UCSD-AML1 (cell line): ENCODE measurements at regions not wholly inside any gene's neighbourhood (a gene's known extent, or its start where the extent isn't known, plus 50 kb on each side); places are given as distances from the start of the nearest gene placed in this dataset.
"Not testable (repeated sequence)": the region's sequence is repeated elsewhere in the genome, so short reads cannot be mapped to it uniquely, and the experiment has no call there.

Experiments
- DNase-seq: peaks from one replicate; lab custom pipeline; 2025; ENCODE audit not compliant: unreplicated experiment; lab: John Stamatoyannopoulos, UW

- no peak for DNase-seq
These were observed 667.1 kb upstream of the NR2F2 start for GRCh38 chr15:95663156-95664100.

DNA sequence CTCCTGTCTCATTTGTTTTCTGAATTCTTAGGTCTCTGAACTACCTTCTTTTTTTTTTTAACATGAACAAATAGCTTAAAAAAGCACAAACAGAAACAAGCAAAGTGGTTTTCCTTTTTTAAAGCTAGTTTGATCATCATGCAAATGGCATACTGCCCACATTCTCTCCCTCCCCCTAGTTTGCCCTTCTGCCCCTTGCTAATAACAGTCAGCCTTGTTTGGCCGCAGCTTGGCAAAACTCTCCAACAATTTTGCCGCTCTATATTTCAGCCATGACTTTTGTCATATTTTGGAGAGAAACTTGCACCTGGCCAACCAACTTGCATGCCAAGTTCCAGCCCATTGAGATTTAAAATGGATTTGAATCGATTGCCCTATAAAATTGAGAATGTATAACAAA is 666.0 kb upstream of the NR2F2 start:
- no peak for DNase-seq

- DNase-seq: no peak
These were observed 661.2 kb upstream of the NR2F2 start for GRCh38 chr15:95669146-95669922.

- no peak for DNase-seq
These were observed 656.5 kb upstream of the NR2F2 start for GRCh38 chr15:95674031-95674430.

DNA sequence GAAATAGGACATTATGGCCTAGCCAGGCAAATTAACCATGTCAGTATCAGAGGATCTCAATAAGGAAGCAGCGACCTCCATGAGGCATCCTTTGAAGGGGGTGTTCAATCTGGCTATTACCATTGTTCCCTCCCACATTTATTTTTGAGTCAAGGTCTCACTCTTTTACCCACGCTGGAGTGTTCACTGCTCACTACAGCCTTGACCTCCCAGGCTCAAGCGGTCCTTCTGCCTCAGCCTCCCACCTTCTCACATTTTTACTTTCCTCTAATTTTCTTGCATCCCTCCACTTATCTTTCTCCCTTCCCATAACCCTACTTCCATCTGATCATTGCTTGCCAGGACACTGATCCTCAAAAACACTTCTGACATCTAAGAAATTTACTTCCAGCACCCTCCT is 654.0 kb upstream of the NR2F2 start:
- no peak for DNase-seq

GRCh38 chr15:95679847-95680582 is 650.5 kb upstream of the NR2F2 start:
- no peak for DNase-seq

- DNase-seq: no peak
These were observed 649.8 kb upstream of the NR2F2 start for GRCh38 chr15:95680728-95681127.

GRCh38 chr15:95681836-95682544 is 648.5 kb upstream of the NR2F2 start:
- DNase-seq: no peak

DNA sequence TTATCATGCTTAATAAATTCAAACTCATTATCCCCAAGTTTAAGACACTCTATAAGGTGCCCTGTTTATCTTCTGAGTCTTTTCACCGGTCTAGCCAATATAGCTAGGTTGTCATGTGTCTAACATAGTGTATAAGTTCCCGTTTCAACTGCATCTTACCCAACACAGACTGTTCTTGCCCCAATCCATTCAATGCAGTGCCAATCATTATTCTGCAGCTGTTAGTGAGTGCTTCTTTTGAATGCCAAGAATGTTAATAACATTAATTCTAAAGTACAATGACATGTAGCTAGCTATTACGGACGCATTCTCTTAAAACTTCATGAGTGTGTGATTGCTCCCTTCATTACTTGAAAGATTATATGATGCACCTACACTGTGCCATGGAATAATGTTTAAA is 646.4 kb upstream of the NR2F2 start:
- no peak for DNase-seq

DNA sequence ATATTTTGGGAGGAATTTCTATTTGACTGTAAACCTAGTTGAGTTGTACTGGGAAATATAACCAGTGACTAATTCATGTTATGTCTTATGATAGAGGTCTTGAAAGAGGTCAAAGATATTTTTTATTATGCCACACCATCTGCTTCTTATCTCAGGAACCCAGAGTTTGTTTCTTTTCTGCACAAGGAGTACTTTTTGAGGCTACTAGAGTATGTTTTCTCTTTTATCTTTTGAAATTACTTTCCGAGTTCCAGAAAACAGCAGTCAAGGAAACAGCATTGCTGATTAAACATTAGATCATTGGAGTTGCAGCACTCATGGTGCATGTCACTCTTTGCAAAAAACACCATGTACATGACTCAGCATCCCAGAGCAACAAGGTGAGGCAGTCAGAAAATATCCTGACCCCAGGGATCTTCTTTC is 645.8 kb upstream of the NR2F2 start:
- DNase-seq: no peak

DNA sequence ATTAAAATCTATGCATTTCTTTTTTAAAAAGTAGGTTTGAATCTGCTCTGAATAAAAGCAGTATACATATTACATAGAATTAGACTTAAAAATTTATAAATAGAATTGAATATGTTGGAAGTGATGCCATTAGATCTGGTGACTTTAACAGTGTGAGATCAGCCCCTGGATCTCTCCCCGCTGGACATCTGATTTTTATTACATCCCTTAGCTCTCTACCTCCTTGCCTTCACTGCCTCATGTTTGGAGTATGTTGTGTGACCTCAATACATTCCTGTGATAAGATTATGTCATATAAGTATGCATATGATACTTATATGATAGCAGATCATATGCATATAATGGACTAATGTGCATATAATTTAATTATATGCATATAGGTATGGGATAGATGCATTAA is 643.4 kb upstream of the NR2F2 start:
- no peak for DNase-seq

DNA sequence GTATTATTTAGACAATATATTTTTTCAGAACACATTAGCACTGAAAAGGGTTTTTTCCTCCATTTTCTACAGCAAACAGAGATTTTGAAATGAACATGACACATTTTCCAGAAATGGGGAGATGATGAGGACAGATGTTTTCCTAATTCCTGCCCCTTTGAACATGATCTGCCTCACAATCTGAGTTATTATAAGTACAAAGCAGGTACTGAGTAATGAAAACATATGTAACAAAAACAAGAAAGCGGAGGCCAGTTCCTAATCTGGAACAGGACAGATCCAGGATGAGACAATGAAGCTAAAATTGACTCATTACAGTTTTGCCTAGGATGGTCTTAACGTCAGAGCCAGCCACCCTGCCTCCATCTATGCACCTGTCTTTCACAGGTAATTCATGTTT is 642.8 kb upstream of the NR2F2 start:
- no peak for DNase-seq

DNA sequence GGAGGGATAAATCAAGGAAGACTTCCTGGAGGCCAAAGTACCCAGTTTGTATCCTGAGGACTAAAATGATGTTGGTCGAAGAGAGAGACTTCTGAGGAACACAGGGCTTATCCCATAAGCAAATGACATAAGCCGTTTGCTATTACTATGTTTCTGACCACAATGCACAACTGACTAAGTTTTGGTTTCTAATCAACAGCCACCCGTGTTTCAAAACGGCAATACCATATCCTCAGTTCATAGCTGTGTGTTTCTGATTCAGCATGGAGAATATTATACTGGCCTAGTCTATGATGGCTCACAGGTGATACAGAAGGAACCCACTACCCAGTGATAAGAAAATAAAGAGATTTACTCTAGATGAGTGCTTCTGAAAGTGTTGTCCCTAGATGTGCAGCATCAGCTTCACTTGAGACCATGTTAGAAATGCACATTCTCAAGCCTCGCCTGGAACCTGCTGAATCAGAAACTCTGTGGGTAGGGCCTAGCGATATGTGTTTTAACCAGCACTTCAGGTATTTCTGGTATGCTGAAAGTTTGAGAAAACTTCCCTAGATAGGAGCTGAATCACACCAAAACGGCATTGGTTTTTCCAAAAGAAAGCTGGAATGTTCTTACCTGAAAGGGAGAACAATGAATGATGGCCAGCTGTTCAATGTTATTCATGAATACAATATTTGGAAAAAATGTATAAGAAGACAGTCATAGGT is 639.7 kb upstream of the NR2F2 start:
- no peak for DNase-seq

- no peak for DNase-seq
These were observed 636.6 kb upstream of the NR2F2 start for GRCh38 chr15:95693917-95694316.

GRCh38 chr15:95698230-95698629 is 632.3 kb upstream of the NR2F2 start:
- no peak for DNase-seq

DNA sequence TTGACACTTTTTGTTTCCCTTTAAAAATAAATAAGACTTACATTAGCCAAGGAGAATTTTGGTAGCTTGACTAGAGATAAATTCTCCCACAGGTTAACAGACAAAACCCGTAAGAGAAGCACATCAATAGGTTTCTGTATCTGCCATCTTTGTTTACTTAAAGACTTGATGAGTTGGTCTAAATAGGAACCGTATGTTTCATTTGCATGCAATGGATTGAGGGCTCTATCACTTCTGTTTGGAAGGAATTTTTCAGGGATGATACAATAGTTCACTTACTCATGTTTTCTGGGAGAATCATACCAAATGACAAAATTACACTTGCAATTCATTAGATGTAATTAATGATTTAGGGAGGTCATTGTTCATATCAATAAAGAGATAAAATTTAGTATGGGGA is 631.5 kb upstream of the NR2F2 start:
- no peak for DNase-seq

- DNase-seq: no peak
These were observed 630.9 kb upstream of the NR2F2 start for GRCh38 chr15:95699578-95699977.

- not testable (repeated sequence) for DNase-seq
These were observed 629.8 kb upstream of the NR2F2 start for GRCh38 chr15:95700692-95701091.

DNA sequence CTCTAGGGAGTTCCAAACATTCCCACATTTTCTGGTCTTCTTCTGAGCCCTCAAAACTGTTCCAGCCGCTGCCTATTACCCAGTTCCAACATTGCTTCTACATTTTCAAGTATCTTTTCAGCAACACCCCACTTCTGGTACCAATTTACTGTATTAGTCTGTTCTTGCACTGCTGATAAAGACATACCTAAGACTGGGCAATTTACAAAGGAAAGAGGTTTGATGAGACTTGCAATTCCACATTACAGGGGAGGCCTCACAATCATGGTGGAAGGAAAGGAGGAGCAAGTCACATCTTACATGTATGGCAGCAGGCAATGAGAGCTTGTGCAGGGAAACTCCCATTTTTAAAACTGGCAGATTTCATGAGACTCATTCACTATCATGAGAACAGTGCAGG is 629.1 kb upstream of the NR2F2 start:
- no peak for DNase-seq
